Esophagus squamous epithelium (tissue), 4 donors: ENCODE measurements at regions not wholly inside any gene's neighbourhood (a gene's known extent, or its start where the extent isn't known, plus 50 kb on each side); places are given as distances from the start of the nearest gene placed in this dataset.

ENCODE experiments used
- CTCF ChIP-seq, 6 experiments: fragments of 450-650 bp in 4 of 6; fragments of 200-600 bp in 2 of 6; sonication (generic) in 2 of 6; IDR thresholded peaks; one replicate each; pipeline ENCODE4 v1.5.1; 2016 to 2019; ENCODE audit warnings: antibody characterized with exemption in 6 of 6, mild to moderate bottlenecking in 4 of 6, moderate library complexity in 4 of 6
- POLR2A ChIP-seq, 4 donors: fragments of 450-650 bp; IDR thresholded peaks; one replicate each; pipeline ENCODE4 v1.6.1; 2017; ENCODE audit warnings: antibody characterized with exemption in 4 of 4, mild to moderate bottlenecking in 4 of 4, moderate library complexity in 3 of 4

GRCh38 chr9:119905724-119906123, 536.5 kb upstream of the BRINP1 start:
- no peak for TF ChIP-seq CTCF (IDR thresholded peaks at IDR 0.05)
- TF ChIP-seq POLR2A (IDR thresholded peaks at IDR 0.05) = no peak
